Tibial artery (tissue), 4 donors: ENCODE measurements at regions not wholly inside any gene's neighbourhood (a gene's known extent, or its start where the extent isn't known, plus 50 kb on each side); places are given as distances from the start of the nearest gene placed in this dataset.

Experiments used
- DNase-seq, 2 donors: peaks; one replicate each; pipeline ENCODE4 v3.0.0-alpha.2; 2019
- H3K27ac ChIP-seq, 2 donors: fragments of 200-600 bp; sonication (generic) in 1 of 2; 1 replicate in 1 of 2; 2 replicates in 1 of 2; pipeline ENCODE4 v1.5.1; 2018 to 2019; ENCODE audit warnings: mild to moderate bottlenecking in 1 of 2
- H3K27me3 ChIP-seq, 2 donors: fragments of 200-600 bp; sonication (generic) in 1 of 2; one replicate each; pipeline versions ENCODE4 v1.5.1 to v1.6.0; 2016 to 2019
- H3K36me3 ChIP-seq, 3 donors: fragments of 200-600 bp; sonication (generic) in 2 of 3; one replicate each; pipeline ENCODE4 v1.5.1; 2016 to 2019; ENCODE audit warnings: mild to moderate bottlenecking in 2 of 3
- H3K4me1 ChIP-seq, 4 donors: fragments of 200-600 bp; sonication (generic) in 2 of 4; 1 replicate in 3 of 4; 2 replicates in 1 of 4; pipeline ENCODE4 v1.5.1; 2016 to 2019
- H3K4me3 ChIP-seq, 2 donors: fragments of 200-600 bp; sonication (generic) in 1 of 2; 1 replicate in 1 of 2; 2 replicates in 1 of 2; pipeline ENCODE4 v1.5.1; 2018 to 2019; ENCODE audit warnings: mild to moderate bottlenecking in 2 of 2
- H3K9me3 ChIP-seq, 3 donors: fragments of 200-600 bp; sonication (generic) in 1 of 3; one replicate each; pipeline ENCODE4 v1.5.1; 2016 to 2019
- CTCF ChIP-seq, 2 experiments: fragments of 200-600 bp in 1 of 2; fragments of 450-650 bp in 1 of 2; IDR thresholded peaks; one replicate each; pipeline ENCODE4 v1.5.1; 2017 to 2019; ENCODE audit warnings: antibody characterized with exemption in 2 of 2, mild to moderate bottlenecking in 1 of 2, moderate library complexity in 1 of 2
- intact Hi-C: fragments of 100-400 bp; cut with DNase I; formaldehyde crosslinking; loops from one replicate; pipeline ENCODE4 v1.15.0; 2023; ENCODE audit warnings: low total_unique reads

DNA sequence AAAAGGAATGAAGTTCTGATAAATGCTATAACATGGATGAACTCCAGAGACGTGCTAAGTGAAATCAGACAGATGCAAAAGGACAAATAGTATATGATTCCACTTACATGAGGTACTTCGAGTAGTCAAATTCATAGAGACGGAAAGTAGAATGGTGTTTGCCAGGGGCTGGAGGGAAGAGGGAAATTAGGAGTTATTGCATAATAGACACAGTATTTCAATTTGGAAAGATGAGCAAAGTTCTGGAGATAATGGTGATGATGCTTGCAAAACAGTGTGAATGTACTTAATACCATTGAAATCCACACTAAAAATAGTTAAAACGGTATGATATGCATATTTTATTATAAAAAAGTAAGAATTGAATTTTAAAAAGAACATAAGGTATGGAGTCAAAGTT, 84.9 kb upstream of the STXBP5 start:
- no peak overlapping the region for H3K27ac ChIP-seq
- peaks cover 0 to 3% (median 0%) of the 10 kb centered on the region in 4 donors for H3K4me1 ChIP-seq
- H3K36me3 ChIP-seq, result no peaks in the 10 kb centered on the region
- no peak for DNase-seq
- no peaks in the 10 kb centered on the region for H3K27me3 ChIP-seq
- no peak overlapping the region for H3K4me3 ChIP-seq
- no peak for TF ChIP-seq CTCF (IDR thresholded peaks at IDR 0.05)
- H3K9me3 ChIP-seq, result no peaks in the 10 kb centered on the region
- intact Hi-C loops, result no loop called here

DNA sequence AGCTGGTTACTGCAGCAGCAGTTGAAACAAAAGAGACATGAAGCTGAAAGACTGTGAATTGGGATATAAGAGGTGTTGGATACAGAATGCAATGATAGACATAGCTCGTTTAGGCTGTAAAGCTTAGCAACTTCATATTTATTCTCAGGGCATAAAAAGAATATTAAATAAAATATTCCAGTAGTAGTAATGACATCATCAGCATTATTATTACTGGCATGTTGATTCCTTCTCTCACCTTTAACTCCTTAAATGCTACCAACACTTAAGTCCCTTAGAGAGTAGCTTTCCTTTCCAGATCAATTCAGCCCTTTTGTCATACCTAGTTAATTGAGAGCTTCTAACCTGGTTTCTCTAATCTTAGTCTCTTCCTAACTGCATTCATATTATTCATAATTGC, 81.4 kb upstream of the STXBP5 start:
- TF ChIP-seq CTCF (IDR thresholded peaks at IDR 0.05), result no peak
- intact Hi-C loops, result no loop called here
- H3K27me3 ChIP-seq, result no peaks in the 10 kb centered on the region
- H3K9me3 ChIP-seq, result no peaks in the 10 kb centered on the region
- H3K4me1 ChIP-seq, result no peaks in the 10 kb centered on the region
- DNase-seq, result no peak
- no peak overlapping the region for H3K4me3 ChIP-seq
- H3K27ac ChIP-seq, result no peak overlapping the region
- no peaks in the 10 kb centered on the region for H3K36me3 ChIP-seq

- DNase-seq, result no peak
- Histone ChIP-seq H3K9me3 (no peaks in the 10 kb centered on the region), H3K27ac (peak overlapping the region in 1 of 2 donors; percentile 28), H3K4me3 (no peak overlapping the region), H3K27me3 (no peaks in the 10 kb centered on the region), H3K36me3 (no peaks in the 10 kb centered on the region), H3K4me1 (no peaks in the 10 kb centered on the region)
- intact Hi-C loops, result no loop called here
- no peak for TF ChIP-seq CTCF (IDR thresholded peaks at IDR 0.05)
Observed at GRCh38 chr6:147126618-147127022, 77.6 kb upstream of the STXBP5 start.

DNA sequence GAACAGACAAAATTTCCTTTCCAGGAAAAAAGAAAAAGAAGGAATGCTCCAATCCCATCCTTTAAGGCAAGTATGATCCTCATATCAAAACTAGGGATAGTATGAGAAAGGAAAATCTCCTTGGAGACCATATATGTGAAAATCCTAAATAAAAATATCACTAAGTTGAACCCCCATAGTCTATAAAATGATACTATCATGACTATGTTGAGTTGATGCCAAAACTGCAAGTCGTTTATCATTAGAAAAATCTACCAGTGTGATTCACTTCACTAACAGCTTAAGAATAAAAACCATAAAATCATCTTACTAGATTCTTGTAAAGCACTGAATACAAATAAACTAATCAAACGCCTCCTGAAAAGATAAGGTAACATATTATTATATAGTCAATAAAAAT, 76.6 kb upstream of the STXBP5 start:
- no peaks in the 10 kb centered on the region for H3K4me1 ChIP-seq
- H3K27ac ChIP-seq, result no peak overlapping the region
- no peaks in the 10 kb centered on the region for H3K9me3 ChIP-seq
- intact Hi-C loops, result no loop called here
- H3K27me3 ChIP-seq, result no peaks in the 10 kb centered on the region
- DNase-seq, result no peak
- H3K4me3 ChIP-seq, result no peak overlapping the region
- TF ChIP-seq CTCF (IDR thresholded peaks at IDR 0.05), result no peak
- H3K36me3 ChIP-seq, result no peaks in the 10 kb centered on the region

DNA sequence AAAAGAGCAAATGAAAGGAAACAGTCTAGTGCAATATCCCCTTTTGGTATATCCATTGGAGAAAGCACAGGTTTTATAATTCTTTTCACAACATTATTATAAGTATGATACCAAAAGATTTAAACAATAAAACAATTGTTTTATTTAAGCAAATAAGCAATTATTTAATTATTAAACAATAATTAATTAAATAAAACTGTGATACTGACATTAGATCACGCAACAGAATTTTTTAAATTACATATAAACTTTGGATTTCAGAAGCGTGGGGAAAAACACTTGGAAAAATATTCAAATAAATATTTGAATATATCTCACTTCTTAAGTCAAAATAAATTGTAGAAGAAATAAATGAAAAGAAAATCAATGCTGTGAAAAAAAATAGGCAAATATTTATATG, 76.2 kb upstream of the STXBP5 start:
- Histone ChIP-seq H3K9me3 (no peaks in the 10 kb centered on the region), H3K27ac (no peak overlapping the region), H3K4me3 (no peak overlapping the region), H3K27me3 (no peaks in the 10 kb centered on the region), H3K4me1 (no peaks in the 10 kb centered on the region), H3K36me3 (no peaks in the 10 kb centered on the region)
- DNase-seq, result no peak
- TF ChIP-seq CTCF (IDR thresholded peaks at IDR 0.05), result no peak
- intact Hi-C loops, result no loop called here

- Histone ChIP-seq H3K27me3 (no peaks in the 10 kb centered on the region), H3K27ac (no peak overlapping the region), H3K4me3 (no peak overlapping the region), H3K4me1 (no peaks in the 10 kb centered on the region), H3K36me3 (no peaks in the 10 kb centered on the region), H3K9me3 (no peaks in the 10 kb centered on the region)
- intact Hi-C loops, result no loop called here
- no peak for DNase-seq
- no peak for TF ChIP-seq CTCF (IDR thresholded peaks at IDR 0.05)
Observed at GRCh38 chr6:147131532-147132128, 72.6 kb upstream of the STXBP5 start.
